ENCODE measurements at regions not wholly inside any gene's neighbourhood (a gene's known extent, or its start where the extent isn't known, plus 50 kb on each side); places are given as distances from the start of the nearest gene placed in this dataset.

- TF ChIP-seq CTCF (IDR thresholded peaks at IDR 0.05): no peak
- no peak for TF ChIP-seq POLR2A (IDR thresholded peaks at IDR 0.05)
- no peak for TF ChIP-seq EP300 (IDR thresholded peaks at IDR 0.05)
These were observed 270.8 kb downstream of the BCOR start for GRCh38 chrX:39826813-39827543.

Measured in ovary (tissue), 3 donors.